Epithelial cell of esophagus (primary cell): ENCODE measurements at regions not wholly inside any gene's neighbourhood (a gene's known extent, or its start where the extent isn't known, plus 50 kb on each side); places are given as distances from the start of the nearest gene placed in this dataset.
"Not testable (repeated sequence)": the region's sequence is repeated elsewhere in the genome, so short reads cannot be mapped to it uniquely, and the experiment has no call there.

ENCODE experiments used
- DNase-seq: peaks from one replicate; pipeline ENCODE4 v3.0.0; 2010; ENCODE audit warnings: low read depth
- H3K4me3 ChIP-seq: 2 replicates; pipeline ENCODE4 v1.5.1; 2011; ENCODE audit warnings: mild to moderate bottlenecking, low read length, control low read depth
- TF ChIP-seq, protein P1 (sequence below): IDR thresholded peaks from 2 replicates; pipeline ENCODE4 v1.5.1; 2011; ENCODE audit warnings: low read depth, mild to moderate bottlenecking, low read length, control low read depth, inconsistent platforms; ENCODE audit not compliant: insufficient read depth; ENCODE audit errors: missing control alignments

- TF ChIP-seq, protein P1, sequence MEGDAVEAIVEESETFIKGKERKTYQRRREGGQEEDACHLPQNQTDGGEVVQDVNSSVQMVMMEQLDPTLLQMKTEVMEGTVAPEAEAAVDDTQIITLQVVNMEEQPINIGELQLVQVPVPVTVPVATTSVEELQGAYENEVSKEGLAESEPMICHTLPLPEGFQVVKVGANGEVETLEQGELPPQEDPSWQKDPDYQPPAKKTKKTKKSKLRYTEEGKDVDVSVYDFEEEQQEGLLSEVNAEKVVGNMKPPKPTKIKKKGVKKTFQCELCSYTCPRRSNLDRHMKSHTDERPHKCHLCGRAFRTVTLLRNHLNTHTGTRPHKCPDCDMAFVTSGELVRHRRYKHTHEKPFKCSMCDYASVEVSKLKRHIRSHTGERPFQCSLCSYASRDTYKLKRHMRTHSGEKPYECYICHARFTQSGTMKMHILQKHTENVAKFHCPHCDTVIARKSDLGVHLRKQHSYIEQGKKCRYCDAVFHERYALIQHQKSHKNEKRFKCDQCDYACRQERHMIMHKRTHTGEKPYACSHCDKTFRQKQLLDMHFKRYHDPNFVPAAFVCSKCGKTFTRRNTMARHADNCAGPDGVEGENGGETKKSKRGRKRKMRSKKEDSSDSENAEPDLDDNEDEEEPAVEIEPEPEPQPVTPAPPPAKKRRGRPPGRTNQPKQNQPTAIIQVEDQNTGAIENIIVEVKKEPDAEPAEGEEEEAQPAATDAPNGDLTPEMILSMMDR = no peak
- H3K4me3 ChIP-seq = no peak overlapping the region
- DNase-seq = no peak
These were observed 139.5 kb upstream of the SMYD2 start for GRCh38 chr1:214141486-214141885.

- TF ChIP-seq, protein P1 = no peak
- DNase-seq = no peak
These were observed 137.7 kb upstream of the SMYD2 start for GRCh38 chr1:214143006-214143992.

GRCh38 chr1:214144521-214144920, 136.4 kb upstream of the SMYD2 start:
- DNase-seq = peak; percentile 74
- H3K4me3 ChIP-seq = not testable (repeated sequence)

More at GRCh38 chr1:214143006-214143992, 137.7 kb upstream of the SMYD2 start:
- no peak overlapping the region for H3K4me3 ChIP-seq

DNA sequence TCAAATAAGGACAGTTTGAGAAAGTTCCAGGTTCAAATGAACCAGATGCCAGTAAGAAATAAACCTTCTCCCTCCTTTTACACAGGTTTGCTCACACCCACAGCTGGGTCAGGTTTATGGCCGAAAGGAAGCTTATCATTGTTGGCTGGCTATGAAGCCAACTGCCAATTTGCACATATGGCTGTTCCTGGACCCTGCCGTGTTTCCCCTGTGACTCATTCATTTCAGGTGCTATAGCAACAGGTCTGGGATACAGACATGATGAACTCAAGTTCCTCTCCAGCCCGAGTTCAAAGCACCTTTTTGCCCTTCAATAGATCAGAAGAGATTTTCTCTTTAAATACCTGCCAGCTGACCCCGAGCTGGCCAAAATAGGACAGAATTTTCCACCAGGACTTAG, 134.4 kb upstream of the SMYD2 start:
- H3K4me3 ChIP-seq = no peak overlapping the region
- TF ChIP-seq, protein P1 = no peak
- DNase-seq = peak; percentile 73

- H3K4me3 ChIP-seq = no peak overlapping the region
- TF ChIP-seq, protein P1 = no peak
- no peak for DNase-seq
These were observed 126.2 kb upstream of the SMYD2 start for GRCh38 chr1:214154596-214155292.

GRCh38 chr1:214155987-214156625, 124.9 kb upstream of the SMYD2 start:
- TF ChIP-seq, protein P1 = no peak
- DNase-seq = no peak
- no peak overlapping the region for H3K4me3 ChIP-seq

DNA sequence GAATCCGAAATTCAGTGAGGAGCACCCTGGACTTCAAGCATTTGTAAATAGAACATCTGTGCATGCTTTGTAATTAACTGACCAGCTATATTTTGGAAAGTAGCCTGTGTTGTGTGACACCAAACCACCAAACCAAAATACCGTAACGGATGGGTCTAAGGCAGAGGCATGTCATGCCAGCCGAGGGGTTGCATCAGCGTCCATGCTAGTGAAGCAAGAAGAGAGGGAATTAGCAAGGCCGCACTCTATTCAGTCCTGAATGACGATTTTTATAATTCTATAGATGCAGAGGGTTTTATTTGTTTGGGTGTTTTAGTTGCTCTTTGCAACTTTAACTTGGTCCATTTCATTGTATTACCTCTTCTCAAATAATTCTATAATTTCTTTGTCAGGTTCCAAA, 116.8 kb upstream of the SMYD2 start:
- TF ChIP-seq, protein P1 = no peak
- DNase-seq = no peak
- H3K4me3 ChIP-seq = no peak overlapping the region
